Globus pallidus (tissue), 1 donor: ENCODE measurements at regions not wholly inside any gene's neighbourhood (a gene's known extent, or its start where the extent isn't known, plus 50 kb on each side); places are given as distances from the start of the nearest gene placed in this dataset.
"Not testable (repeated sequence)": the region's sequence is repeated elsewhere in the genome, so short reads cannot be mapped to it uniquely, and the experiment has no call there.

Experiments used
- DNase-seq: peaks from one replicate; pipeline ENCODE4 v3.0.0-alpha.2; 2015; ENCODE audit warnings: low spot score

- no peak for DNase-seq
These were observed 105.7 kb downstream of the RTP4 start for GRCh38 chr3:187473778-187474406.

- DNase-seq, result not testable (repeated sequence)
These were observed 98.1 kb downstream of the RTP4 start for GRCh38 chr3:187466306-187466705.

- DNase-seq, result no peak
These were observed 97.3 kb downstream of the RTP4 start for GRCh38 chr3:187465503-187465902.

GRCh38 chr3:187464682-187465081 is 96.5 kb downstream of the RTP4 start:
- no peak for DNase-seq

- DNase-seq, result no peak
These were observed 90.7 kb downstream of the RTP4 start for GRCh38 chr3:187458921-187459320.

GRCh38 chr3:187458383-187458782 is 90.2 kb downstream of the RTP4 start:
- no peak for DNase-seq

- DNase-seq, result peak; percentile 65
These were observed 88.1 kb downstream of the RTP4 start for GRCh38 chr3:187456250-187456649.

- DNase-seq, result no peak
These were observed 86.1 kb downstream of the RTP4 start for GRCh38 chr3:187454085-187454815.

GRCh38 chr3:187450431-187451190 is 82.4 kb downstream of the RTP4 start:
- peak; percentile 66 for DNase-seq

- DNase-seq, result no peak
These were observed 80.5 kb downstream of the RTP4 start for GRCh38 chr3:187448674-187449073.

GRCh38 chr3:187447737-187448136 is 79.6 kb downstream of the RTP4 start:
- DNase-seq, result no peak

- DNase-seq, result peak; percentile 77
These were observed 77.2 kb downstream of the RTP4 start for GRCh38 chr3:187445356-187445755.

- DNase-seq, result no peak
These were observed 66.3 kb downstream of the RTP4 start for GRCh38 chr3:187434524-187434923.

- no peak for DNase-seq
These were observed 62.4 kb downstream of the RTP4 start for GRCh38 chr3:187430576-187430975.
